PFSK-1 (cell line): ENCODE measurements at regions not wholly inside any gene's neighbourhood (a gene's known extent, or its start where the extent isn't known, plus 50 kb on each side); places are given as distances from the start of the nearest gene placed in this dataset.

Experiments used
- FOXP2 ChIP-seq: optimal IDR thresholded peaks from 2 replicates; pipeline ENCODE3; 2011; ENCODE audit warnings: borderline replicate concordance, control low read depth, inconsistent platforms; ENCODE audit not compliant: insufficient read depth; ENCODE audit errors: extremely low read length, extremely low read depth
- POLR2AphosphoS5 ChIP-seq: IDR thresholded peaks from 2 replicates; pipeline ENCODE4 v1.6.1; 2012; ENCODE audit warnings: low read depth, mild to moderate bottlenecking, control low read depth, low read length, moderate library complexity
- REST ChIP-seq, 2 experiments: IDR thresholded peaks; 2 replicates each; pipeline versions ENCODE4 v1.6.1 to v1.8.0; 2011 to 2012; ENCODE audit warnings: low read depth in 2 of 2, low read length in 2 of 2, control low read depth in 1 of 2, inconsistent platforms in 1 of 2, mild to moderate bottlenecking in 1 of 2, moderate library complexity in 1 of 2; ENCODE audit not compliant: insufficient read depth in 1 of 2
- SIN3A ChIP-seq: IDR thresholded peaks from 2 replicates; pipeline ENCODE4 v1.6.1; 2012; ENCODE audit warnings: mild to moderate bottlenecking, low read length, moderate library complexity, borderline replicate concordance; ENCODE audit not compliant: insufficient read depth
- TAF1 ChIP-seq: IDR thresholded peaks from 2 replicates; pipeline ENCODE4 v1.6.1; 2012; ENCODE audit warnings: low read length, control low read depth, borderline replicate concordance; ENCODE audit not compliant: insufficient read depth

DNA sequence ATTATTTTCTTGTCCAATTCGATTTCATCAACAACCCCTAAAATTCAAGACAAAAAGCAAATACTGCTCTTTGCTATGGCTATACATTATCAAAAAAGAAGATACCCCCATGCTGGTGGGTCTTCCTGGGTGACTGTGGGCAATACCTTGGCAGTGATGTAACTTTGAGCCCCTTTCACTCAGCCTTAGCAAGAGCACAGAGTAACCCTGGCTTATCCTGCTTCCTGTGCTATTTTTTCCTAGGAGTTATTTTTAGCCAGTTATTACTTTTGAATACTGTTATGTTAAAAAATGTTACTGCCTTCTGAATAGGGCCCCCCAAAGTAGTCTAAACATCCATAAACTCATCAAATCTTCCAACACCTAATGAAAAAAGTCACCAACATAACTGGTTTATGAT, 145.6 kb upstream of the TSLP start:
- TF ChIP-seq TAF1, result no peak
- no peak for TF ChIP-seq POLR2AphosphoS5
- TF ChIP-seq SIN3A, result no peak
- no peak for TF ChIP-seq FOXP2
- TF ChIP-seq REST (IDR thresholded peaks at IDR 0.05; ENCODE audit: insufficient read depth in 1 of 2, low read depth in 2 of 2, low read length in 2 of 2), result no peak
